WERI-Rb-1 (cell line): ENCODE measurements at regions not wholly inside any gene's neighbourhood (a gene's known extent, or its start where the extent isn't known, plus 50 kb on each side); places are given as distances from the start of the nearest gene placed in this dataset.
A peak's percentile ranks its signal among the peaks of the same experiment; 100 is the strongest.

ENCODE experiments used
- DNase-seq: peaks from one replicate; pipeline ENCODE4 v3.0.0-alpha.2; 2020
- H3K27ac ChIP-seq: fragments of 250-450 bp; sonication (Bioruptor Pico); 2 replicates; pipeline ENCODE4 v1.5.1; 2020; ENCODE audit warnings: mild to moderate bottlenecking, moderate library complexity
- H3K27me3 ChIP-seq: fragments of 250-450 bp; sonication (Bioruptor Pico); 2 replicates; pipeline ENCODE4 v1.5.1; 2021; ENCODE audit warnings: mild to moderate bottlenecking, low read depth, moderate library complexity; ENCODE audit not compliant: insufficient read depth, severe bottlenecking
- H3K36me3 ChIP-seq: fragments of 250-450 bp; sonication (Bioruptor Pico); 2 replicates; pipeline ENCODE4 v1.5.1; 2020; ENCODE audit warnings: mild to moderate bottlenecking, moderate library complexity
- H3K4me3 ChIP-seq: 2 replicates; pipeline ENCODE4 v1.5.1; 2011; ENCODE audit warnings: low read depth, mild to moderate bottlenecking, control low read depth, low read length
- H3K9me3 ChIP-seq: fragments of 250-450 bp; sonication (Bioruptor Pico); 2 replicates; pipeline ENCODE4 v1.5.1; 2021; ENCODE audit warnings: mild to moderate bottlenecking, moderate library complexity; ENCODE audit not compliant: severe bottlenecking
- CTCF ChIP-seq: IDR thresholded peaks from 2 replicates; pipeline ENCODE4 v1.5.1; 2011; ENCODE audit warnings: low read depth, mild to moderate bottlenecking, control low read depth, inconsistent platforms, low read length

DNA sequence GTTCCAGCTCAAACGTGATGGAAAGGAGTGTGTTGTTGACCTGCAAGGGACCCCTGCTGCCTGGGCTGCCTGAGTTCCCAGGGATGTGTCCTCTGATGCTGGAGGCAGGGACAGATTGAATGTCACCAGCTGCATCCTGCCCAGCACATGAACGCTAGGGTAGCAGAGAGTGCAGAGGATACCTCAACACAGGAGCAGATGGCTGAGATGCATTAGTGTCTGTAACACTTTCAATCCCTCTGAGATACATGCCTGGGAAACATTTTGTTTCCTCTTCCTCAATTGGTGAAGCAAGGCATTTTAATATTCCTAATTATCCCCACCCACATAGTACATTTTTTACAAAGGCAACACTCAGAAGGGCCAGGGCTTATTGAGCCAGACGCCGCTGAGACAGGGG is 106.4 kb upstream of the UBL3 start:
- no peak for TF ChIP-seq CTCF
- peak; percentile 25 for DNase-seq
- Histone ChIP-seq H3K27me3 (no peaks in the 10 kb centered on the region), H3K9me3 (no peaks in the 10 kb centered on the region), H3K4me3 (no peak overlapping the region), H3K27ac (no peak overlapping the region), H3K36me3 (no peaks in the 10 kb centered on the region)

DNA sequence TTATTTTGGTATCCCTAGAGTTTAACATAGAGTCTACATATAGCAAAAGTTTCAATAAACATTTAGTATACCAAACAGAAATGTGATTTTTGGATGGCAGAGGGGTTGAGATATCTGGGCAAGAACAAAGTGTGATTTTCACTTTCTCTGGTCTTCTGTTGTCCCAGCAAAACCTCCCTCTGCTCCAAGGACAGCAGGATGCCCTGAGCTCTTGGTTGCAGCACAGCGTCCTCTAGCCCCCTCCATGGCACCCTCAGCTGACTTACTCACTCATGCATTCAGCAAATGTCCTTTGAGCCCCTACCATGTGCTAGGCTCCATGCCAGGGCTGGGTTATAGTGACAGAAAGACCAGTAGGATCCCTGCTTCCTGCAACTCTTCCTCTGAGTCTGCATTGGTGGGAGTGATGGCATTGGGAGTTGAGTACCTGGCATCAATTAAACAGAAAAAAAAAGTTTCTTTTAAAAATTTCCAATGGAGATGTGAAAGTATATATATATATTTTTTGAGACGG is 104.8 kb upstream of the UBL3 start:
- no peaks in the 10 kb centered on the region for H3K9me3 ChIP-seq
- DNase-seq, result no peak

GRCh38 chr13:29954082-29955028 is 103.9 kb upstream of the UBL3 start:
- no peak for DNase-seq
- Histone ChIP-seq H3K9me3 (no peaks in the 10 kb centered on the region), H3K27me3 (no peaks in the 10 kb centered on the region), H3K36me3 (no peaks in the 10 kb centered on the region), H3K4me3 (no peak overlapping the region), H3K27ac (no peak overlapping the region)
- no peak for TF ChIP-seq CTCF

More for the DNA sequence above, 104.8 kb upstream of the UBL3 start:
- no peak for TF ChIP-seq CTCF
- H3K36me3 ChIP-seq, result no peaks in the 10 kb centered on the region
- H3K4me3 ChIP-seq, result no peak overlapping the region
- no peaks in the 10 kb centered on the region for H3K27me3 ChIP-seq
- no peak overlapping the region for H3K27ac ChIP-seq

- no peaks in the 10 kb centered on the region for H3K9me3 ChIP-seq
- no peaks in the 10 kb centered on the region for H3K36me3 ChIP-seq
- DNase-seq, result no peak
- H3K4me3 ChIP-seq, result no peak overlapping the region
- no peaks in the 10 kb centered on the region for H3K27me3 ChIP-seq
- no peak overlapping the region for H3K27ac ChIP-seq
- no peak for TF ChIP-seq CTCF
Observed at GRCh38 chr13:29953542-29953941, 103.1 kb upstream of the UBL3 start.

GRCh38 chr13:29952245-29952644 is 101.8 kb upstream of the UBL3 start:
- no peak for TF ChIP-seq CTCF
- H3K36me3 ChIP-seq, result no peaks in the 10 kb centered on the region
- H3K4me3 ChIP-seq, result no peak overlapping the region
- no peak for DNase-seq
- no peaks in the 10 kb centered on the region for H3K9me3 ChIP-seq
- no peaks in the 10 kb centered on the region for H3K27me3 ChIP-seq
- no peak overlapping the region for H3K27ac ChIP-seq

- no peak for DNase-seq
- no peak for TF ChIP-seq CTCF
- Histone ChIP-seq H3K9me3 (no peaks in the 10 kb centered on the region), H3K36me3 (no peaks in the 10 kb centered on the region), H3K27me3 (no peaks in the 10 kb centered on the region), H3K27ac (no peak overlapping the region), H3K4me3 (no peak overlapping the region)
Observed at GRCh38 chr13:29948791-29949190, 98.4 kb upstream of the UBL3 start.
